ENCODE measurements at regions not wholly inside any gene's neighbourhood (a gene's known extent, or its start where the extent isn't known, plus 50 kb on each side); places are given as distances from the start of the nearest gene placed in this dataset.

DNA sequence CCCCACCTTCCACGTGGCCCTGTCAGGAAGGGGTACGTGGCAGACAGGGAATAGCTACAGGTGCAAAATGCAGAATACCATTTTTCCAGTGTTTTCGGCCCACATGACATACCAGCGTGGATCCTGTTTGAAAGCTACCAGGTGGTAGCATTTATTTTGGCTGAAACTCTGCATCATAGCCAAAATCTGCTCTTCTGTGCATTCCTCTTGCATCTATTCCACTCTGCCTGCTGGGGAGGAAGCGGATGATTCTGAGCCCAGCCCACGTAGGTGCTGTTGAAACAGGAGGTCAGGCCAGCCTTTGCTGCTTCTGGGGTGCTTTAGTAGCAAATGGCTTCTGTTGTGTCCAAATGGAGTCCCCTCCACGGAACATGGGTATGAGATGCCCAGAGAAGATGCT lies 670.9 kb upstream of the EEF2KMT start:
- Histone ChIP-seq H3K27ac (no peak overlapping the region), H3K9me3 (no peaks in the 10 kb centered on the region), H3K36me3 (no peaks in the 10 kb centered on the region), H3K27me3 (no peaks in the 10 kb centered on the region), H3K4me1 (no peaks in the 10 kb centered on the region), H3K4me3 (no peak overlapping the region)
- TF ChIP-seq POLR2A (IDR thresholded peaks at IDR 0.05) = no peak
- no peak for TF ChIP-seq EP300 (IDR thresholded peaks at IDR 0.05)
- TF ChIP-seq, protein P1, sequence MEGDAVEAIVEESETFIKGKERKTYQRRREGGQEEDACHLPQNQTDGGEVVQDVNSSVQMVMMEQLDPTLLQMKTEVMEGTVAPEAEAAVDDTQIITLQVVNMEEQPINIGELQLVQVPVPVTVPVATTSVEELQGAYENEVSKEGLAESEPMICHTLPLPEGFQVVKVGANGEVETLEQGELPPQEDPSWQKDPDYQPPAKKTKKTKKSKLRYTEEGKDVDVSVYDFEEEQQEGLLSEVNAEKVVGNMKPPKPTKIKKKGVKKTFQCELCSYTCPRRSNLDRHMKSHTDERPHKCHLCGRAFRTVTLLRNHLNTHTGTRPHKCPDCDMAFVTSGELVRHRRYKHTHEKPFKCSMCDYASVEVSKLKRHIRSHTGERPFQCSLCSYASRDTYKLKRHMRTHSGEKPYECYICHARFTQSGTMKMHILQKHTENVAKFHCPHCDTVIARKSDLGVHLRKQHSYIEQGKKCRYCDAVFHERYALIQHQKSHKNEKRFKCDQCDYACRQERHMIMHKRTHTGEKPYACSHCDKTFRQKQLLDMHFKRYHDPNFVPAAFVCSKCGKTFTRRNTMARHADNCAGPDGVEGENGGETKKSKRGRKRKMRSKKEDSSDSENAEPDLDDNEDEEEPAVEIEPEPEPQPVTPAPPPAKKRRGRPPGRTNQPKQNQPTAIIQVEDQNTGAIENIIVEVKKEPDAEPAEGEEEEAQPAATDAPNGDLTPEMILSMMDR (IDR thresholded peaks at IDR 0.05) = no peak
- TF ChIP-seq POLR2AphosphoS5 (IDR thresholded peaks at IDR 0.05) = no peak
- WGBS, 2 donors = 72 to 80% methylated on average over 7 of the region's 7 CpGs
- no peak for ATAC-seq (ENCODE audit: low FRiP score in 2 of 2)
- DNase-seq = no peak

DNA sequence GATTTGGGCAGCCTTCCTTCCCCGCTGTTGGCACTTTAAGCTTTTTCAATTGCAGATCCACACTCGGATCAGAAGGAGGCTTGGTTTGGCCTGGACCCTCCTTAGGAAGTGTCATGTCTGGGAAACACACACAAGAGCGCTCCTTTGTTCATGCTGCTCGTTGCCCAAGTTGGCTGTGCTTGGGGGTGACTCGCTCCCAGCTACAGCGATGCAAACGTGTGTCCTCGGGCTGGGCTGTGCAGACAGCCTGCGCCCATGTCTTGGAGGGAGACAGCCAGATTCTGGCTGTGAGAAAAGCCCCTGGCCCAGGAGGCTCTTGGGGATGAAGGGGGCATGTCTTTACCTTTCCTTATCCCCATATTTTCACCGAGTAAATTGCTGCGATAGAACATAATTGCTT lies 665.6 kb upstream of the EEF2KMT start:
- no peaks in the 10 kb centered on the region for H3K36me3 ChIP-seq
- TF ChIP-seq EP300 (IDR thresholded peaks at IDR 0.05) (no peak), POLR2A (IDR thresholded peaks at IDR 0.05) (no peak), POLR2AphosphoS5 (IDR thresholded peaks at IDR 0.05) (no peak)
- TF ChIP-seq, protein P1 (IDR thresholded peaks at IDR 0.05) = no peak
- H3K27me3 ChIP-seq = no peaks in the 10 kb centered on the region
- 59 to 72% methylated on average over 11 of the region's 11 CpGs for WGBS, 2 donors
- no peaks in the 10 kb centered on the region for H3K9me3 ChIP-seq
- H3K4me1 ChIP-seq = no peaks in the 10 kb centered on the region
- ATAC-seq (ENCODE audit: low FRiP score in 2 of 2) = no peak
- DNase-seq = peak in 1 of 2 donors; percentile 23
- no peak overlapping the region for H3K27ac ChIP-seq
- no peak overlapping the region for H3K4me3 ChIP-seq

DNA sequence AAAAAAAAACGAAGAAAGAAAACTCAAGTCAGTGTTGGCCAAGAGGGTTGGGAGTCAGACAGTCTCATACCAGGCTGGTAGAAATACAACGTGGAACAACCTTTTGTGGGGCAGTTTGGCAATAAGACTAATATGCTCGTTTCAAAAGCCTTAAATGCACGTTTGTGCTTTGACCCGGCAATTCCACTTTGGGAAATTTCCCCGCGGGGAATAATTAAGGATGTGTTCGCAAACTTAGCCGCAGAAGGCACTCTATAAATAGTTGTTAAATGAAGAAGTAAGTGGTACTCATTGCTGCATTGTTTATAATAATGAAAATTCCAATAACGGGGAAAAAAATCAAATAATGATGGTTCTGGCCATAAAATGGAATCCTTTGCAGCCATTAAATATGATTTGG lies 664.8 kb upstream of the EEF2KMT start:
- Histone ChIP-seq H3K27me3 (no peaks in the 10 kb centered on the region), H3K36me3 (no peaks in the 10 kb centered on the region), H3K4me1 (no peaks in the 10 kb centered on the region), H3K27ac (no peak overlapping the region), H3K9me3 (no peaks in the 10 kb centered on the region), H3K4me3 (no peak overlapping the region)
- DNase-seq (no peak), ATAC-seq (ENCODE audit: low FRiP score in 2 of 2) (no peak)
- WGBS, 2 donors = 83 to 84% methylated on average over 10 of the region's 10 CpGs
- TF ChIP-seq POLR2AphosphoS5 (IDR thresholded peaks at IDR 0.05) = no peak
- TF ChIP-seq, protein P1 (IDR thresholded peaks at IDR 0.05) = no peak

DNA sequence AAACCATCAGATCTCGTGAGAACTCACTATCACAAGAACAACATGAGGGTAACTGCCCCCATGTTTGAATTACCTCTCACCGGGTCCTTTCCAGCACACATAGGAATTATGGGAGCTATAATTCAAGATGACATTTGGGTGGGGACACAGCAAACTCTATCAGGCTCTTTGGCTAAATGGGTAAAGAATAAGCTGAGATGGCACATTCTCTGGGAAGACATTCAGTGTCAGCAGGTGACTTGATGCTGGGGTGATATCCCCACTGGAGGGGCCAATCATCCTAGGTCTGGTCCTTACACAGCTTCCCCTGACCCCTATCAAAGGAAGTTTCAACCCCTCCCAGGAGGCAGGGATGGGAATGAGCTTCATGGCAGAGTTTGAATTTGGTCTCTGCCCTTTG lies 664.0 kb upstream of the EEF2KMT start:
- Histone ChIP-seq H3K36me3 (no peaks in the 10 kb centered on the region), H3K9me3 (no peaks in the 10 kb centered on the region), H3K4me1 (no peaks in the 10 kb centered on the region), H3K27me3 (no peaks in the 10 kb centered on the region), H3K27ac (no peak overlapping the region), H3K4me3 (no peak overlapping the region)
- DNase-seq (no peak), ATAC-seq (ENCODE audit: low FRiP score in 2 of 2) (no peak)
- TF ChIP-seq EP300 (IDR thresholded peaks at IDR 0.05) = no peak
- TF ChIP-seq, protein P1 (IDR thresholded peaks at IDR 0.05) = no peak
- no peak for TF ChIP-seq POLR2AphosphoS5 (IDR thresholded peaks at IDR 0.05)
- no peak for TF ChIP-seq POLR2A (IDR thresholded peaks at IDR 0.05)
- 80 to 87% methylated on average over 2 of the region's 2 CpGs for WGBS, 2 donors

DNA sequence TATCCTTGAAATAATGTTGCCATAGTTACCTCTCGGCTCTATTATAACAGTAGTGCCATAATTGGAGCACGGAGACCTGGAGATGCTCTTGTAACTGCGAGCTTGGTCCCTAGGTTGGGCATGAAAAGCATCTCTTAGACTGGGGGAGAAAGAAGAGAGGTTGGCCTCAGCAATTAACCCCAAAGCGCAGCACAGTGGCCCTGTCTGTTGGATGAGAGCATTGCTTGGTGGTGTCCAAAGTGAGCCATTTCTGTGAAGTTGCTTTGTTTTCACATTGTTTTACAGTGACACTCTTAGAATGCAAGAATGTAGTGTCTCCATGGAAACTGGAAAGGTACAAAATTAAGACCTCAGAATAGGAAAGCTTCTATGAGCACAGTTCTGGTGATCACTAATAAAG lies 660.7 kb upstream of the EEF2KMT start:
- Histone ChIP-seq H3K9me3 (no peaks in the 10 kb centered on the region), H3K4me3 (no peak overlapping the region), H3K36me3 (no peaks in the 10 kb centered on the region), H3K27me3 (no peaks in the 10 kb centered on the region), H3K4me1 (no peaks in the 10 kb centered on the region), H3K27ac (no peak overlapping the region)
- no peak for DNase-seq
- TF ChIP-seq POLR2AphosphoS5 (IDR thresholded peaks at IDR 0.05) (no peak), EP300 (IDR thresholded peaks at IDR 0.05) (no peak), POLR2A (IDR thresholded peaks at IDR 0.05) (no peak)
- TF ChIP-seq, protein P1 (IDR thresholded peaks at IDR 0.05) = no peak
- 81 to 87% methylated on average over 4 of the region's 4 CpGs for WGBS, 2 donors
- no peak for ATAC-seq (ENCODE audit: low FRiP score in 2 of 2)
